NCI-H2081 (cell line): ENCODE measurements at regions not wholly inside any gene's neighbourhood (a gene's known extent, or its start where the extent isn't known, plus 50 kb on each side); places are given as distances from the start of the nearest gene placed in this dataset.

Experiments used
- DNase-seq, 2 experiments: peaks; one replicate each; lab custom pipeline; 2025; lab: John Stamatoyannopoulos, UW

DNA sequence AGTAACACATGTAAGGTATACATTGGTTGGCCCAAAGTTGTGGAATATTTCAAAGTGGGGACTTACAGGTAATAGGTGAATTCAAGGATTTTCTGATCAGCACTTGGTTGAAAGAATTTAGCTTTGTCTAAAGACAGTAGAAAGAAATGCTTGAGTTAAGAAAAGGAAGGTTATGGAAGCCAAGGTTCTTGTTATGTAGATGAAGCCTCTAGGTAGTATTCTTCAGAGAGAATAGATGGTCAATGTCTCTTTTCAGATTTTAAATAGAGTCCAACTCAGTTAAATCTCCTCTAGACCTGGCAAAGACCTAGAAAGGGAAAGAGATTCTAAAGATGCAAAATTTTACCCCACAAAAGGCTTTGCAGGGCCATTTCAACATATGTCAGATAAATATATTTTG is 157.4 kb downstream of the ANKRD30B start:
- DNase-seq = no peak

DNA sequence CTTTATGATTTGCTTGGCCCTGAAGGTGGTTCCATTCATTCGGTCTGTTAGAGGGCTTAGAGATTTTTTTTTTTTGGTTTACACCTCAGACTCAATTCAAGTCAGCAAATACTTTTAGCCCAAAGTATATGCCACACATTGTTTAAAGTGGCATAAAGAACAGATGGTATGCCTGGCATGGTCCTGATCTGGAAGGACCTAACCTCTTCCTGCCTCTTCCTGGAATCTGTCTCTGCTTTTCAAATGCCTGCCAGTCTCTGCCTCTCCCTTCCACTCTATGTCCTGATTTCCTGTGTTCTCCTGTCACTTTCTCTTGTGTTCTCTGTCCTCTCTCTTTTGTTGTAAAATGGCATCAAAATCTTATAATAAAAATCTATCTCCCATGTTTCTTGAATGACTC is 158.0 kb downstream of the ANKRD30B start:
- DNase-seq = no peak

DNA sequence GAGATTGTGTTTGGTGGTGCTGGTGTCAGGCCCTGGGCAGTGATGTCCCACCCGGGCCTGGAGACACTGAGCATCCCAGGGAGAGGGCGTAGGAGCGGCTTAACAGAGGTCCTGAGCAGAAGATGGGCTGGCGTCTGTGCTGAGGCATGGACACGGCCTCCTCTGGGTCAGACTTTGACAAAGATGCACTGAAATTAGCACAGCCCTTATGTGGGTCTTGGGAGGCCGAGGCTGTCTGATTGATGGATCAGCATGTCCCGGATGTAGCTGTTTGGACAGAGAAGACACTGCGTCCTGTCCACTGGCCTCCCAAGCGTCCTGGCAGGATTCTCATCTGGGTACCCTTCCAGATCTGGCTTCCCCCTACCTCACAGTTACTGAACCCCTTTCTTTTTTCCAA is 159.4 kb downstream of the ANKRD30B start:
- no peak for DNase-seq

DNA sequence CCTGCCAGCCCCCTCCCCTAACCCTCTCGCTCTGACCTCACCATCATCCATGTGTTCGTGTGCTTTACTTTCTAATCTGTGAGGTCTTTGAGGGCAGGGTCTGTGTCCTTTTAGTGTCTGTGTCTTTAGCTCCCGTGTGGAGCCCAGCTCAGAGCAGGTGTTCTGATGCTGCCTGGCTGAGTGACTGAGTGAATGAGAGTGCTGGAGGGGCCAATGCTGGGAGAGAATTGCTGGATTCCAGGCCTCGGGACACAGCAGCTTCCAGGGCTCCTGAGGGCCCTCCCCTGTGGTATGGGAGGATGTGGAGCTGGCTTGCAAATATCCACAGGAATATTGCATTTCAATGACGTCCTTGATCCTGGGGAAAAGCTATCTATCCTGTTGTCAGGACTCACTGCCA is 160.6 kb downstream of the ANKRD30B start:
- DNase-seq = no peak

DNA sequence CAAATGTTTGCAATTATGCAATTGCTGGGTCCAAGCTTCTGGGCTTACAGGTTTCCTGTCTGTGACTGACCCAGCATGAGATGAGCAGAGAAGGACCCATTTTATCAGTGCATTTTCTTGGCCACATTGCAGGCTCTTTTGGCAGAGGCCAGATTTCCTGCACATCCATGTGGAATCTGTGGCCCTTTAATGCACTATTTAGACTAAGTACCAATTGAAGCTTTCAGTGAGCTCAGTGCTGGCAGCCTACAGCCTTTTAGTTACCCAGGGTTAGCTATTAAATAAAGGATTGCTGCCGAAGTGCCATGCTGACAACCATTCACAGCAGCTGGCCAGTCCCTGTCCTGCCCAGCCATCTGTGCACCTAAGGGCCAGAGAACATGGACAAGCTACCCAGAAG is 165.0 kb downstream of the ANKRD30B start:
- DNase-seq = no peak

DNA sequence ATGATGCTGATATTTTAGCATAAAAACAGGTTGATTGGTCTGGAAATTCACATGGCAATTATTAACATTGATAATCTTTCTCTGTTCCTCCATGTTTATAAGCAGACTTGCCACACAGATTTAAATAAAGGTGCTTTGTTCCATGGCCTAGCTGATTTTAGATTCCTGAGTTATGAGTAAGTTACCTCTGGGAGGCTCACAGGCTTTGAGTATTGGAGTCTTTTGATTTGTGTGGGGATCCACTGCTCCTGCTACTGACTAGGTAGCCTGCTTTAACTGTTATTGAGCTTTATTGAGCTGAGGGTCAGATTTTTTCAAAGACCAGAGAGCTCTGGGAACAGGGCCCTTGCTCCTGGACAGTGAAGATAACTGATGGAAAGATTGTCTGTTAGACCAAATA is 166.1 kb downstream of the ANKRD30B start:
- DNase-seq = no peak

DNA sequence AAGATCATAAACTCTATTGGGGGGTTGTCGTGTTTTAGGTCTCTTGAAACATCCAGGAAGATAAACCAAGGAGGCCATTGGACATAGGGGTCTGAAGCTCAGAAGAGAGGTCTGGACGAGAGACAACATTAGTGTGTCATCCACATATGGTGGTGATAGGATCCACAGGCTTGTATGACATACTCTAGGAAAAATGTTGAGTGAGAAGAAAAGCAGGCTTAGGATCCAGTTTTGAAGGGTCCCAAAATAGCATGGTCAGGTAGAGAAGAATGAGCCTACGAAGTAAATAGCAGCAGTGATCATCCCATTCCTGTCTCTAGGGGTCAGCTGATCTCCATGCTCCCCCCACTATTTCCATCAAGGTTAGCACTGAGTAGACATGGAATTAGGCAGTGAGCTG is 166.8 kb downstream of the ANKRD30B start:
- DNase-seq = no peak

DNA sequence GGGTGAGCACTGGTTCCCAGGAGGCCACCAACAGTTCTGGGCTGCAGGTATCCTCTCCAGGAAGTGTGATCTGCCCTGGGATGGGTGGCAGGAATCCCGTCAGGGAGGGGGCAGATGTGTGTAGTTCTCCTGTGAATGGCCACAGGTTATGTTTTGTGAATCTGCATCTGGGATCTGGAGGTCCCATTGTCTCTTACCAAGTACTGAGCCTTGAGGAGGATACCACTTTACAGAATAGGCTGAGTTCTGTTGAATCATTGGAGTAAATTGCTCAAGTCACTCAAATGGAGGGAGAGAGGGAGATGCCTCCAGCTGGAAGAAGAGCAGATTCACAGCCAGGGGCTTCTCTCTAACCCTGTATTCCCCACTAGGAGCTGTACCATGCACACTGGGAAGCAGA is 168.2 kb downstream of the ANKRD30B start:
- DNase-seq = no peak

DNA sequence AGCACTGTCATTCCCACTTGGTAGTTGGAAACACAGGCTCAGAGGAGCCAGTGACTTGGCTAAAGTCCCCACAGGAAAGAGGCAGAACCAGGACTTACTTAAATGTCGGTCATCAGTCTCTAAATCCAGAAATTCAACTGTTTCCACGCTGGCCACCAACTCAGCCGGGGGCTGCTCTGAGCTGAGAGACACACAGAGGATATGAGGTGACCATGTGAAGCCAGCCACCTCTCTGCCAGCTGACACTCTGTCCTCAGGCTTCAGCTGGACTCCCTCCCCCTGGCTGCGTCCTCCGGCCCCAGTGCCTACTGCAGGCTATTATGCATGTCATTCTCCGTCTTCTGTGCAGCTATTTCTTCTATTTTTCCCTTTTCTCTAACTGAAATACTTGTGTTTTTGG is 168.9 kb downstream of the ANKRD30B start:
- DNase-seq = no peak

DNA sequence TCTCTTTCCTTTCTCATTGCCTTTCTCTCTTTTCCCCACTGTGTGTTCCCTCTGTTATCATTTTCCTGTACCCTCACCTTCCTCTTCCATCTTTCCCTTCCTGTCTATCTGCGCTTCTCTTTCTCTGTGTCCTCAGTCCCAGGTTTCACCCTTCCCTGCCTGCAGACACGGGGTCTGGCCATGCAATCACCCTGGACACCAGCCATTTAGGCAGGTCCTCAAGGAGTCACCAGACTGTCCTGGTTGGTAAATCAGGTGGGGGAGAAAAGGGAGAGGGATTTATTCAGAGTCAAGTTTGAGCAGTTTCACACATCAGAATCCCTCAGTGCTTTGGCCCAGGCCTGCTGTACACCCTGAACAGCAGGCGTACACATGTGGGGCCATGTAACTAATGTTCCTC is 169.3 kb downstream of the ANKRD30B start:
- DNase-seq = no peak

DNA sequence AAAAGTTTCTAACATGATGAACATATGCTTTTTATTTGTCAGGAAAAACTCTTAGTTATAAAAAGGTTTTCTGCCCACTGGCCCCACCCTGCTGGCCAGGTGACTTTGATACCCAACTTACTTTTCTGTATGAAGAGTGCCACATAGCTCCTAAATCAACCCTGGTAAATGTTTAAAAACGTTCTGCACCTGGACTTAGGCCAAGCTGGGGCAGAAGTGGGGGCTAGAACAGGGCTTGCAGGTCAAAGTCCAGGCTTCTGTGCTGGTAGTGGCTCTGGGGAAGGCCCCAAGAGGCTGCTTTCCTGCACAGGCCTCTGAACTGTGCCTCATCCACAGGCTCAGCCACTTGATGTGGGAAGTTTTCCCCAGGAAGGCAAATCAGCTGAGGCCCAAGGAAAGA is 171.7 kb downstream of the ANKRD30B start:
- no peak for DNase-seq

DNA sequence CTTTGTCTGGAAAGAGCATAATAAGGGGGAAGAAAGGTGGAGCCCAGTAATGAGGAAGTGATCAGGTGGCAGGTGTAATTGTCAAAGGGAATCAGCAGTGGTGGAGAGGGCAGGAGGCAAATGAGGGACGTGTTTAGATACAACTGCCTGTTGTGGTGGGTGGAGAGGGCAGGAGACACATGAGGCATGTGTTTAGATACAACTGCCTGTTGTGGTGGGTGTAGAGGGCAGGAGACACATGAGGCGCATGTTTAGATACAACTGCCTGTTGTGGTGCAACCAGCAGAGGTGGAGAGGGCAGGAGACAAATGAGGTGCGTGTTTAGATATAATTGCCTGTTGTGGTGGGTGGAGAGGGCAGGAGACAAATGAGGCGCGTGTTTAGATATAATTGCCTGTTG is 173.1 kb downstream of the ANKRD30B start:
- DNase-seq = no peak

DNA sequence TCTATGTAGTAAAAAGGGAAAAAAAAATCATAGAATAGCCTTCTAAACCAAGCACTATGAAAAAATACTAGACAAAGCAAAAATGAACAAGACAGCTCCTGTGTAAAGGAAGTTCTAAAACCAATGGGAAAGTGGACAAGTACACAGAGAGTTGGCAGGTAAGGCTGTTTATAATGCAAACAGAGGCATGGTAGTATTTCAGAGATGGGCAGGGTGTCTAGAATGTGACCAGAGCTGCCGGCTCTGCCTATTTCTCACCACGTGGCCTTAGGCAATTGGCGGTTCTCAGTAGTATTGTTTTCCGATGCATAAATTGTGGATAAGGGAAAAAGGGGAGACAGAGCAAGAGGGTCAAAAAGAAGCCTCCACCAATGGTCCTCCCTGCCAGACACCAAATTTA is 173.6 kb downstream of the ANKRD30B start:
- DNase-seq = no peak

DNA sequence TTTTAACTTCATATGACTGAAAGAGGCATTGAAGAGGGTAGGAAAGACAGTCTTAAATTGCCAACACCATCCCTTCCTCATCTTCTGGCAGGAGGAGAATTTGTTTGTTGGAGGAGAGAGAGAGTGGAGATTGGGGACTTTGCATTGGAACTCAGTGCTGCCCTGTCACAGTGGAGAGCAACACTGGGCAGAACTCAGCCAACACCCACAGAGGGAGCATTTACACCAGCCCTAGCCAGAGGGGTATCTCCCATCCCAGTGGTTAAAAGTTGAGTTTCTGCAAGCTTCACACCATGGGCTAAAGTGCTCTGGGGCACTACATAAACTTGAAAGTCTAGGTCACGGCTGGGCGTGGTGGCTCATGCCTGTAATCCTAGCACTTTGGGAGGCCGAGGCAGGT is 174.1 kb downstream of the ANKRD30B start:
- no peak for DNase-seq

DNA sequence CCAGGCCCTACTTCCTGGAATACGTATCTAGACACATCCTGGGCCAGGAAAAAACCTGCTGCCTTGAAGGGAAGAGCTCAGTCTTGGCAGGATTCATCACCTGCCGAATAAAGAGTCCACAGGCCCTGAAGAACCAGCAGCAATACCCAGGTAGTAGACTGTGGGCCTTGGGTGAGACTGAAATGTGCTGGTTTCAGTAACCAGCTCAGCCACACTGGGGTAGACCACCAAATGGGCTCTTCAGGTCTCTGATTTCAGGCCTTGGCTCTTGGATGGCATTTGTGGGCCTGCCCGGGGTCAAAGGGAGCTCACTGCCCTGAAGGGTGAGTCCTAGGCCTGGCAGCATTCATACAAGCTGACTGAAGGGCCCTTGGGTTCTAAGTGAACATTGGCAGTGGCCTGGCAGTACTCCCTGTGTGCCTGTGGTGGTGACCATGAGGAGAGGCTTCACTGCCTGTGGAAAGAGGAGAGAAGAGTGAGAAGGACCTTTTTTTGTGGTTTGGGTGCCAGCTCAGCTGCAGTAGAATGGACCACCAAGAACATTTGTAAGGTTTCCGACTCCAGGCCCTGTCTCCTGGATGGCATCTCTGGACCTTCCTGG is 175.1 kb downstream of the ANKRD30B start:
- DNase-seq = no peak

DNA sequence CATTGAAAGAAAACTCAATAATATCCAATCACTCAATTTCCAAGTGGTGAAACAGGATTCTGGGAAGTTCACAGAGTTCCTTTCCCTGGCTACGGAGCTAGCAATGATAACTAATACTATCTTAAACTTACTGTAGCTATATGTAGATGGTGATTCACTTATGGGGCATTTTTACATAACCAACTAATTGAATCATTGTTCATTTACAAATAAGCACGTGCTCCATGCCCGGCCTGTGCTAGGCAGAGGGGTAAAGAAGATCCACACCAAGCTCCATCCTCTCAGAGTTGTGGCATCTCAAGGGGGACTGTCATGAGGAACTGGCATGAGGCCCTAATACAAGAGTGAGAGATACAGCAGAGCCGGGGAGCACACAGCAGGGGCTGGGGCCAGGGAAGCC is 176.3 kb downstream of the ANKRD30B start:
- DNase-seq = no peak

DNA sequence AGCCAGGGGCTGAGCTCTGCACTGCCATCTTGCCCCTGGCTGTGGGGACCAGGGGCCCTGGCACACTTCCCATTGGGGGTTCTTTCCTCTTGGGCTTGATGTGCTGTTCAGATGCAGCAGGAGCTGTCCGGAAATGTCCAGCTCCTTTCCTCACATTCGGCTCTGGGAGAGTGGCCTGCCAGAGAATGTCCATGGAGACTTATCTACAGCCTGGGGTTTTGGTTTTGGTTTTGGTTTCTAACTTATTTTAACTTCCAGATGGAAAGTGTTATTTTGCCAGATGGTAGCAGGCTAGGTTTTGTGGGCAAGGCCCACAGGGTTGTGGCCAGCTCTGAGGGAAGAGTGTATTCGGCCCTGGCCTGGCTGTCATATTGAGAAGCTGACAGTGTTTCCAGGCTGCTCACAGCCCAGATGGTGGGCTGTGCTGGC is 177.3 kb downstream of the ANKRD30B start:
- no peak for DNase-seq

DNA sequence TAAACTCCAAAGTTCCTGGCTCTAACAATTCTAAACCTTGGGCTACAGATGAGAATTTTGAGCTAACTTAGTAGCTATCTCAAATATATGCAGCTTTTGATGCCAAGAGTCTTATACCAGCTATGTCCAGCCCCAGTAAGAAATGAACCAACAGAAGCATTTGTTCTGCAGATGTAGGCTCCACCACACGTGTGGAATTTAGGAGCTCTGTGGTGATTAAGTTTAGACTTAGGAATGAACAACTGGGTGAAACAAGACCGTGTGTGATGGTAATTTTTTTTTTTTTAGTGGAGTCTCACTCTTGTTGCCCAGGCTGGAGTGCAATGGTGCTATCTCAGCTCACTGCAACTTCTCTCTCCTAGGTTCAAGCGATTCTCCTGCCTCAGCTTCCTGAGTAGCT is 179.7 kb downstream of the ANKRD30B start:
- DNase-seq = no peak

DNA sequence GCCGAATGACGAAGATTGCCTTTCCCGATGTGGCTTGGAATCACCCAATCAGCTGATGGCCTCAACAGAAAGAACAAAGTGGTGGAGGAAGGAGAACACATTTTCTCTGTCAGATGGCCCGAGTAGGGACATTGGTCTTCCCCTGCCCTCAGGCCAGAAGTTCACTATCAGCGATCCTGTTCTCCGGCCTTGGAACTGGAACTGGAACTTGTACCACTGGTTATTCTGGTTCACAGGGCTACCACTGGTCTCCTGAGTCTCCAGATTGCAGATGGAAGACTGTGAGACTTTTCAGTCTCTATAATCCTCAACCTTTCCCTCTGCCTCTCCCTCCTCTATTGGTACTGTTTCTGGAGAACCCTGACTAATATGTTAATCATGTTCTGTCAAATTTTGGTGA is 180.4 kb downstream of the ANKRD30B start:
- DNase-seq = no peak

DNA sequence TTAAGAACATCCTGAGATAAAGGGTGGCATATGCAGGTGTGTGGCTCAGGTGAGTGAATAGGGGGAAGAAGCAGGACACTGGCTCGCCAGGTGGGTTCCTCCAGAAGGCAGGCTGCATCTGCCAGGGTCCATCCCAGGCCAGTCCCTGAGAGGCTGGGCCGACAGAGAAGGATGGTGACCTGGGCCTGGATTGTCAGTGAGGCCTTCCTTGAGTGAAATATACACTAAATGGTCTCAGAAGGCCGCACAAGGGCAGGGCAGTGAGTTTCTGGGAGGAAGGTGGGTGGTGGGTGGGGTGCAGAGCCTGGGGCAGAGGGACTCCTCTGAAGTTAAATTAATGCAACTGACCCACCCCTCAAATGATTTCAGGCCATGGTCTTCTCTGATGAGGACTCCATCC is 182.1 kb downstream of the ANKRD30B start:
- no peak for DNase-seq

DNA sequence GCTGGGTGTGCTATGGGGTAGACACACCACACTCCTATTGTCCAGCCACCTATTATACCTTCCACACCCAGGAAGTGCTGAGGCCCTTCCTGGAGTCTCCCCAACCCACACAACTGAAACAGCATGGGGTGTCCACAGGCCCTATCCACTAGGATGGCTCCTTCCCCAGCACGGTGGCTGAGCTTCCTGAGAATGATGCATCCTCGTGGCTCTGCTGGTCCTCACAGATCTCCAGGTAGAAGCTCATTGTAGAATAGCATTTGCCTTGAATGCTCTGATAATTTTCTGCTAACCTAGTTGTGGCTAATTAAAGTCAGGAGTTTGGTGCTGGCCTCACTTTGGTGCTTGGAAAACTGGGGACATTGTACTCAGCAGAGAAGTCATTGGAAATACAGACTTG is 182.6 kb downstream of the ANKRD30B start:
- DNase-seq = no peak

DNA sequence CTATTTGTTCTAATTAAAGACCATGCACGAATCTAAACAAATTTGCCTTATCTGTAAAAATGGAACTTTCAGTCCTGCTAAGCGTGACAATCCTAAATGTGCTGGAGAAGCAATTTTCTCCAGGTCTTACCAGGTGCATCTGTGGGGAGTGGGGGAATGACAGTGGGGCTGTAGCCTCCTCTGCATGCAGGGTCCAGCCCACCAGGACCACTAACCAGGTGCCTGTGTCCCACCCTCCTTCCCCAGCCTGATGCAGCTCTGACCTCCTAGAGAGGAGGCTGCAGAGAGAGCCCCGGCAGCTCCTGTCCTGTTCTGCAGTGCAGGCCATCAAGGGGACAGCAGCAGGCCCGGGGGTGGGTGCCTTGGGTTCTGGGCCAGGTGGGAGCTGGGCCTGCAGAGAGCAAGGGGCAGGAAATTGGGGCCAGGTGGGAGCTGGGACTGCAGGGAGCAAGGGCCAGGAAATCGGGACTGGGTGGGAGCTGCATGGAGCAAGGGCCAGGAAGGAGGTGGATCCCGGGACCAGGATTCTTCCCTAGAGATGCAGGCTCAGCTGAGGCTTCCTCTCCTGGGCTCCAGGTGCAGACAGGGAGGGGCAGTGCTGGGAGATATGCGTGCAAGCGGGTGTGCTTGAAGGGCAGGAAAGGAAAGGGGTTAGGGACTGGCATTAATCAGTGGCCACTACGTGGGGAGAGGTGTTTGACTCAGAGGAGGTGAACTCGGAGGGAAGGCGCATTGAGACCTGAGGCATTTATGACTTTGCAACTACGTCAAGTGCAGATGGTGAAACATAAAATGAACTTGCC is 185.3 kb downstream of the ANKRD30B start:
- DNase-seq = no peak

DNA sequence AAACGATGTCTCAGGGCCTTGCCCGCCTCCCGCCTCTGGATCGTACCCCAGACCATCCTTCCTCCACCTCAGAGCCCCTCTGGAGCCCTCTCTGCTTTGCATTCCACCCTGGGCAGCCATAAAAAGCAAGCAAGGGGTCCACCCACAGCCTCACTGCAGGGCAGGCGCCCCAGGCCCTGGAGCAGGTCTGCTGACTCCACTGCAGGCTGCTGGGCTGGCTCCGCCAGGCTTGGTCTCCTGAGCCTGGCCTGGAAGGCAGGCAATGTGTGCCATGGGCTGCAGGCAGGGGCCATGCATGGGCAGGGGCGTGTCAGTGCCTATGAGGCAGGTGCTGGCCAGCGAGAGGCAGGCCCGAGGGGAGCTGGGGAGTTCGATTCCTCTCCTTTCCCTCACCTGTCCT is 186.0 kb downstream of the ANKRD30B start:
- DNase-seq = no peak

DNA sequence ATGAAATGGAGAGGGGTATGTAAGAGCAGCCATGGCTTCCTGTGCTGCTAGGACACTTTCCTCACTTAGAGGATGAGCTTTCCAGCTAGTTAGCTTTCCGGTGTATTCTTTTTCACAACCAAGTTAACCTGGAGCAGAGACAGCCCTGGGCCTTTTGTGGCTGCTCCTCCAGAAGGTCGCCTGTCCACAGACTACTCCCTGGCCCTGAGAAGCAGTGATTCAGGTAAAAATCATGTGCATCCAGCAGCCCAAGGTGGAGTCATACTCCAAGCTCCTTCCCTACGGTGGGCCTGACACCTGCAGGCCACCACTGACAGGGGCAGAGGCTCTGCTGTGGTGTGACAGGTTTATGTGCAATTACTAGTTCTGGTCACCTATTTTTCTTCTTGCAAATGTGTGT is 187.2 kb downstream of the ANKRD30B start:
- no peak for DNase-seq
